HEK293 (cell line): ENCODE measurements at regions not wholly inside any gene's neighbourhood (a gene's known extent, or its start where the extent isn't known, plus 50 kb on each side); places are given as distances from the start of the nearest gene placed in this dataset.

Experiments used
- CTCF ChIP-seq: fragments of 450-650 bp; formaldehyde crosslinking; IDR thresholded peaks from 2 replicates; pipeline ENCODE4 v1.5.1; 2016; ENCODE audit warnings: missing biosample characterization, missing genetic modification characterization
- GFI1B ChIP-seq: fragments of 450-650 bp; formaldehyde crosslinking; IDR thresholded peaks from 2 replicates; pipeline ENCODE4 v1.5.1; 2016; ENCODE audit warnings: missing biosample characterization, missing genetic modification characterization
- REST ChIP-seq: fragments of 450-650 bp; formaldehyde crosslinking; IDR thresholded peaks from 2 replicates; pipeline ENCODE4 v1.5.1; 2016; ENCODE audit warnings: missing biosample characterization, missing genetic modification characterization
- SALL2 ChIP-seq: fragments of 450-650 bp; formaldehyde crosslinking; IDR thresholded peaks from 2 replicates; pipeline ENCODE4 v1.5.0; 2017; ENCODE audit warnings: missing biosample characterization, mild to moderate bottlenecking, missing genetic modification characterization, borderline replicate concordance
- SETDB1 ChIP-seq: IDR thresholded peaks from one replicate; pipeline ENCODE4 v1.6.1; 2017; ENCODE audit warnings: mild to moderate bottlenecking, low read length, moderate library complexity, mixed read lengths; ENCODE audit not compliant: insufficient read length
- ZNF37A ChIP-seq: fragments of 450-650 bp; IDR thresholded peaks from 2 replicates; pipeline ENCODE4 v1.5.1; 2018; ENCODE audit warnings: missing biosample characterization, missing genetic modification characterization
- ZNF514 ChIP-seq: fragments of 450-650 bp; formaldehyde crosslinking; IDR thresholded peaks from 2 replicates; pipeline ENCODE4 v1.5.1; 2016; ENCODE audit warnings: missing biosample characterization, missing genetic modification characterization
- ZNF639 ChIP-seq: fragments of 450-650 bp; formaldehyde crosslinking; IDR thresholded peaks from 2 replicates; pipeline ENCODE4 v1.5.1; 2016; ENCODE audit warnings: missing biosample characterization, missing genetic modification characterization
- ZNF677 ChIP-seq: fragments of 450-650 bp; IDR thresholded peaks from 2 replicates; pipeline ENCODE4 v1.5.0; 2018; ENCODE audit warnings: missing biosample characterization, mild to moderate bottlenecking, missing genetic modification characterization, moderate library complexity

- TF ChIP-seq ZNF677: no peak
- TF ChIP-seq CTCF (tag by site-specific recombination): no peak
- no peak for TF ChIP-seq SALL2 (tag by site-specific recombination)
- no peak for TF ChIP-seq ZNF37A
- TF ChIP-seq REST (tag by site-specific recombination): no peak
- no peak for TF ChIP-seq ZNF639 (tag by site-specific recombination)
- no peak for TF ChIP-seq GFI1B (tag by site-specific recombination)
- TF ChIP-seq SETDB1: no peak
- TF ChIP-seq ZNF514 (tag by site-specific recombination): no peak
Measured at GRCh38 chr7:21996641-21997040, 50.9 kb upstream of the CDCA7L start.
